Activated T-cell treated with anti-CD3 and anti-CD28 coated beads, Interleukin-2, amount 50 U/mL, for 72 hours (primary cell): ENCODE measurements at regions not wholly inside any gene's neighbourhood (a gene's known extent, or its start where the extent isn't known, plus 50 kb on each side); places are given as distances from the start of the nearest gene placed in this dataset.
A peak's percentile ranks its signal among the peaks of the same experiment; 100 is the strongest.

Experiments used
- ATAC-seq, 2 donors: fragments of 150-1000 bp; cut with Tn5 transposase; replicated peaks in 1 of 2; 2 replicates each; pipeline ENCODE4 v1.10.0; 2021; ENCODE audit warnings: moderate library complexity in 2 of 2, mild to moderate bottlenecking in 1 of 2
- DNase-seq, 2 donors: peaks; one replicate each; pipeline ENCODE4 v3.0.0; 2021 to 2022; ENCODE audit warnings: mixed read lengths in 1 of 2
- H3K27ac Mint-ChIP-seq: one replicate; pipeline ENCODE4 v1.8.0; 2022; ENCODE audit warnings: mild to moderate bottlenecking, moderate library complexity, mixed read lengths
- H3K27me3 Mint-ChIP-seq: one replicate; pipeline ENCODE4 v1.8.0; 2022; ENCODE audit warnings: low read depth, mixed read lengths
- H3K36me3 Mint-ChIP-seq, 2 donors: one replicate each; pipeline ENCODE4 v1.8.0; 2022; ENCODE audit warnings: mixed read lengths in 2 of 2, mild to moderate bottlenecking in 1 of 2; ENCODE audit not compliant: insufficient read depth in 2 of 2
- H3K4me1 Mint-ChIP-seq: one replicate; pipeline ENCODE4 v1.8.0; 2022; ENCODE audit warnings: low read depth, mixed read lengths
- H3K4me3 Mint-ChIP-seq, 2 donors: one replicate each; pipeline ENCODE4 v1.8.0; 2022; ENCODE audit warnings: mild to moderate bottlenecking in 2 of 2, mixed read lengths in 2 of 2, moderate library complexity in 2 of 2
- H3K9me3 Mint-ChIP-seq, 2 donors: one replicate each; pipeline ENCODE4 v1.8.0; 2022; ENCODE audit warnings: mixed read lengths in 2 of 2

- no peaks in the 10 kb centered on the region for H3K9me3 Mint-ChIP-seq
- peaks cover 14% of the 10 kb centered on the region for H3K27me3 Mint-ChIP-seq
- ATAC-seq (no peak), DNase-seq (no peak)
- H3K27ac Mint-ChIP-seq: no peak overlapping the region
- no peaks in the 10 kb centered on the region for H3K36me3 Mint-ChIP-seq
- H3K4me1 Mint-ChIP-seq: peaks cover 11% of the 10 kb centered on the region
- H3K4me3 Mint-ChIP-seq: no peak overlapping the region
Observed at GRCh38 chr5:1708592-1709141, 91.0 kb downstream of the MRPL36 start.

GRCh38 chr5:1707467-1707866 lies 92.2 kb downstream of the MRPL36 start:
- DNase-seq (no peak), ATAC-seq (no peak)
- no peak overlapping the region for H3K27ac Mint-ChIP-seq
- peaks cover 23% of the 10 kb centered on the region for H3K27me3 Mint-ChIP-seq
- H3K4me1 Mint-ChIP-seq: peaks cover 11% of the 10 kb centered on the region
- H3K36me3 Mint-ChIP-seq: no peaks in the 10 kb centered on the region
- no peaks in the 10 kb centered on the region for H3K9me3 Mint-ChIP-seq
- no peak overlapping the region for H3K4me3 Mint-ChIP-seq

- no peaks in the 10 kb centered on the region for H3K9me3 Mint-ChIP-seq
Observed at GRCh38 chr5:1706428-1706827, 93.2 kb downstream of the MRPL36 start.

GRCh38 chr5:1706021-1706420 lies 93.6 kb downstream of the MRPL36 start:
- H3K9me3 Mint-ChIP-seq: no peaks in the 10 kb centered on the region
- H3K4me1 Mint-ChIP-seq: peaks cover 11% of the 10 kb centered on the region
- no peak overlapping the region for H3K4me3 Mint-ChIP-seq
- no peaks in the 10 kb centered on the region for H3K36me3 Mint-ChIP-seq
- DNase-seq (no peak), ATAC-seq (no peak)
- H3K27me3 Mint-ChIP-seq: peaks cover 23% of the 10 kb centered on the region
- no peak overlapping the region for H3K27ac Mint-ChIP-seq

More at GRCh38 chr5:1706428-1706827, 93.2 kb downstream of the MRPL36 start:
- Mint-ChIP-seq H3K27me3 (peaks cover 23% of the 10 kb centered on the region), H3K4me1 (peaks cover 11% of the 10 kb centered on the region), H3K4me3 (no peak overlapping the region), H3K27ac (no peak overlapping the region), H3K36me3 (no peaks in the 10 kb centered on the region)
- no peak for DNase-seq
- ATAC-seq: peak in 1 of 2 donors; percentile 66

- H3K4me3 Mint-ChIP-seq: no peak overlapping the region
- H3K27me3 Mint-ChIP-seq: peaks cover 20% of the 10 kb centered on the region
- ATAC-seq: no peak
- H3K27ac Mint-ChIP-seq: no peak overlapping the region
- DNase-seq: no peak
- H3K36me3 Mint-ChIP-seq: no peaks in the 10 kb centered on the region
- peaks cover 13% of the 10 kb centered on the region for H3K4me1 Mint-ChIP-seq
- H3K9me3 Mint-ChIP-seq: no peaks in the 10 kb centered on the region
Observed at GRCh38 chr5:1704676-1705075, 95.0 kb downstream of the MRPL36 start.

GRCh38 chr5:1704266-1704665 lies 95.4 kb downstream of the MRPL36 start:
- Mint-ChIP-seq H3K4me1 (peaks cover 13% of the 10 kb centered on the region), H3K36me3 (no peaks in the 10 kb centered on the region), H3K27ac (no peak overlapping the region), H3K4me3 (no peak overlapping the region), H3K27me3 (peaks cover 16% of the 10 kb centered on the region), H3K9me3 (no peaks in the 10 kb centered on the region)
- DNase-seq (no peak), ATAC-seq (no peak)

GRCh38 chr5:1703352-1704050 lies 96.1 kb downstream of the MRPL36 start:
- H3K36me3 Mint-ChIP-seq: no peaks in the 10 kb centered on the region
- ATAC-seq (no peak), DNase-seq (no peak)
- peaks cover 9% of the 10 kb centered on the region for H3K27me3 Mint-ChIP-seq
- no peak overlapping the region for H3K27ac Mint-ChIP-seq
- no peaks in the 10 kb centered on the region for H3K9me3 Mint-ChIP-seq
- H3K4me3 Mint-ChIP-seq: no peak overlapping the region
- peaks cover 15% of the 10 kb centered on the region for H3K4me1 Mint-ChIP-seq

GRCh38 chr5:1702318-1702717 lies 97.3 kb downstream of the MRPL36 start:
- Mint-ChIP-seq H3K36me3 (no peaks in the 10 kb centered on the region), H3K27me3 (peaks cover 20% of the 10 kb centered on the region), H3K4me3 (no peak overlapping the region), H3K27ac (no peak overlapping the region), H3K4me1 (peaks cover 24% of the 10 kb centered on the region), H3K9me3 (no peaks in the 10 kb centered on the region)
- ATAC-seq (no peak), DNase-seq (no peak)

GRCh38 chr5:1701884-1702283 lies 97.8 kb downstream of the MRPL36 start:
- H3K27me3 Mint-ChIP-seq: peaks cover 23% of the 10 kb centered on the region
- H3K9me3 Mint-ChIP-seq: no peaks in the 10 kb centered on the region
- H3K27ac Mint-ChIP-seq: no peak overlapping the region
- ATAC-seq (no peak), DNase-seq (no peak)
- H3K4me1 Mint-ChIP-seq: peaks cover 24% of the 10 kb centered on the region
- no peaks in the 10 kb centered on the region for H3K36me3 Mint-ChIP-seq
- no peak overlapping the region for H3K4me3 Mint-ChIP-seq

GRCh38 chr5:1701216-1701864 lies 98.3 kb downstream of the MRPL36 start:
- no peak overlapping the region for H3K27ac Mint-ChIP-seq
- H3K4me1 Mint-ChIP-seq: peaks cover 24% of the 10 kb centered on the region
- peaks cover 28% of the 10 kb centered on the region for H3K27me3 Mint-ChIP-seq
- H3K36me3 Mint-ChIP-seq: no peaks in the 10 kb centered on the region
- ATAC-seq (no peak), DNase-seq (no peak)
- no peak overlapping the region for H3K4me3 Mint-ChIP-seq
- no peaks in the 10 kb centered on the region for H3K9me3 Mint-ChIP-seq

- H3K27me3 Mint-ChIP-seq: peaks cover 28% of the 10 kb centered on the region
- DNase-seq: no peak
- peak overlapping the region in 1 of 2 donors; percentile 50 for H3K4me3 Mint-ChIP-seq
- no peak overlapping the region for H3K27ac Mint-ChIP-seq
- peak; percentile 6 to 22 for ATAC-seq
- no peaks in the 10 kb centered on the region for H3K36me3 Mint-ChIP-seq
- peaks cover 24% of the 10 kb centered on the region for H3K4me1 Mint-ChIP-seq
- H3K9me3 Mint-ChIP-seq: no peaks in the 10 kb centered on the region
Observed at GRCh38 chr5:1699394-1699793, 100.2 kb downstream of the MRPL36 start.

GRCh38 chr5:1698589-1699316 lies 100.9 kb downstream of the MRPL36 start:
- ATAC-seq (peak; percentile 90 to 94), DNase-seq (peak; percentile 34)
- Mint-ChIP-seq H3K9me3 (no peaks in the 10 kb centered on the region), H3K4me3 (peak overlapping the region in 1 of 2 donors; percentile 50), H3K4me1 (peaks cover 28% of the 10 kb centered on the region), H3K27me3 (peaks cover 28% of the 10 kb centered on the region), H3K27ac (no peak overlapping the region), H3K36me3 (no peaks in the 10 kb centered on the region)

- ATAC-seq (no peak), DNase-seq (no peak)
- H3K4me3 Mint-ChIP-seq: no peak overlapping the region
- peaks cover 6% of the 10 kb centered on the region for H3K4me1 Mint-ChIP-seq
- no peaks in the 10 kb centered on the region for H3K36me3 Mint-ChIP-seq
- no peak overlapping the region for H3K27ac Mint-ChIP-seq
- H3K9me3 Mint-ChIP-seq: peaks cover 0 to 3% of the 10 kb centered on the region in 2 donors
- peaks cover 8% of the 10 kb centered on the region for H3K27me3 Mint-ChIP-seq
Observed at GRCh38 chr5:1692381-1692780, 107.3 kb downstream of the MRPL36 start.
